HG03175 (cell line): ENCODE measurements at regions not wholly inside any gene's neighbourhood (a gene's known extent, or its start where the extent isn't known, plus 50 kb on each side); places are given as distances from the start of the nearest gene placed in this dataset.

Source experiments
- ATAC-seq: cut with Tn5 transposase; IDR thresholded peaks from one replicate; pipeline ENCODE4 v1.9.1; 2021; ENCODE audit warnings: mild to moderate bottlenecking, moderate library complexity; ENCODE audit not compliant: unreplicated experiment

DNA sequence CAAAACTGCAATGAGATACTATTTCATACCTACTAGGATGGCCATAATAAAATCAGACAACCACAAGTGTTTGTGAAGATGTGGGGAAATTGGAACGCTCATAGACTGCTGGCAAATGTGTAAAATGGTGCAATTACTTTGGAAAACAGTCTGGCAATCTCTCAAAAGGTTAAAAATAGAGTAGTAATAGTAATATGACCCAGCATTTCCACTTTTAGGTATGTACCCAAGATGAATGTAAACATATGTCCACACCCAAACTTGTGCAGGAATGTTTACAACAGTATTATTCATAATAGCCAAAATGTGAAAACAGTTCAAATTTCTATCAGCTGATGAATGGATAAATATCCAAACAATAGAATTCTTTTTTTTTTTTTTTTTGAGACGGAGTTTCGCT is 731.6 kb upstream of the ANKRD30A start:
- no peak for ATAC-seq

DNA sequence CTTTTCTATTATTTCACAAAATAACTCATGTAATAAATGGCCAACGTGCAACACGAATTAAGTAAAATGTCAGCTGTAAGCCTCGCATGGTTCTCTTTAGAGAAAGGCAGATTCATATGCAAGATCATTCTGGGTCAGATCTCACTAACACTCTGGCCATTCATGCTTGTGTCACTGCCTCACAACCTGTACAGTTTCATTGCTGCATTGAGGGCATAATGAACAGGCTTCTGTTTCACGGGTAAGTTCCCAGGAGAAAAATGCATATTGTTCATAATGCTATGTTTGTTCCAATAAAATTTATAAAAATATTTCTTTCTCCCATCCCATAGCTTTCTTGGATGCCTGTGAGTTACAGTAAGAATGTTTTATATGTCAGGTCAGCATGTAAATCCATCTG is 734.0 kb upstream of the ANKRD30A start:
- ATAC-seq, result no peak

DNA sequence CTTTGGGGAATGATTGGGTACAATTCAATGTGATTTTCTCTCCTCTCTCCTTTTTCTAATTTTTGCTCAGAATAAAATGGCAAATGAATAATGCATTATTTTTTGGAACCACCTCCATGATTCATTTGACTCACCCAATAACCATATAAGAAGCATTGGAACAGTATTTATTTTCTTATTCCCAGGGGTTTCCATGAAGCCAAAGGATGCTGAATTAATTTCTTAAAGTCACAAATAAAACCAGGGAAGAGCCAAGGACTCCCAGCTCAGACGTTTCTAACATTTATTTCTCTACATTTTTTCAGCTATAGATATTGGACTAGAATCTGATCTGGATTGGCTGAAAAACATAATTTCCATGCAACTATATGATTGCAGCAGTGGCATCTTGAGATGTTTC is 735.2 kb upstream of the ANKRD30A start:
- ATAC-seq, result no peak

DNA sequence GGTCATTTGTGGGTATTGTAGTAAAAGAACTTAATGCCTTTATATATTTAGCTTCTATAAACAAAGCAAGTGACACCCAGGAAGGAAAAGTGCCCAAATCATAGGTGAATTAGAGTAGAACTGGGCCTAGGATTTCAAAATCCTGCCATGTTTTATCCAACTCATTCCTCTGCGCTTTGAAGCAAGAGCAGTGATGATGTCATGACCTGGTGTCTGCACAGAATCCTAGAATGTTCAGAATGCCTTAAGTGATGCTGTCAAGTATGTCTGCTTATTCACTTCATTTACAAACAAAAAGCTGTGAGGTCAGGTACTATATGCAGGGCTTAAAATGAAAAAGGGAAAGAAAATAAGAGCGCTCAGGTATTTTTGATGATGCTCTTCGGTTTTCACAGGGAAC is 737.2 kb upstream of the ANKRD30A start:
- no peak for ATAC-seq

DNA sequence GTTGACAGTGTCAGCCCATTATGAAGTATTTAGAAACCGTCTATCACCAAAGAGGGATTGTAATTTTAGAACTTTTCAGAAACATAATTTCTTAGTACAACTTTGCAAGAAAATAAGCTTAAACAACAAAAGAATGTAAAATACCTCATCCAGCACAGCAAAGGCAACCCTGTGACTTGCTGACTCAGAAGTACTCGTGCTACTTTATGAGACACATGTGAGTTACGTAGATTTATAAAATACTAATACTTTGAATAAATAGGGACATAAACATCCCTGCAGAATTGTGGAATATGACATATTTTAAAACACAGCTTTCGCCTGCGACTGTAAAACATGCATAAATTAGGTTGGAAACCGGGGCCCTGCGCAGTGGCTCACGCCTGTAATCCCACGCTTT is 739.7 kb upstream of the ANKRD30A start:
- ATAC-seq, result no peak

DNA sequence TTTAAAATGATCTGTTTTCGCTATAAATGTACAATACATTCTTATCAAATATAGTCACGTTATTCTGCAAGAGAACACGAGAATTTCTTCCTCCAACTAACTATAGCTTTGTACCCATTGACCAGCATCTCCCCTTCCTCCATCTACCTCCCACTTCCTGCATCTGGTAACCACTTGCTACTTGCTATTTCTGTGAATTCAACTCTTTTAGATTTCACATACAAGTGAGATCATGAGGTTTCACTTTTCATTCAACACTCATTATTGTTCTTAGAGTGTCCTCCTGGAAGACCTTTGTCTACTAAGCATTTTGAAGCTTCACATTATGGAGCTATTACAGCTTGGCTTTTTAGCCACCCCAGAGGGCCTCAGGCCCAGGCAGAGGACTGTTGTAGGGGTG is 741.3 kb upstream of the FZD8 start:
- ATAC-seq, result no peak

DNA sequence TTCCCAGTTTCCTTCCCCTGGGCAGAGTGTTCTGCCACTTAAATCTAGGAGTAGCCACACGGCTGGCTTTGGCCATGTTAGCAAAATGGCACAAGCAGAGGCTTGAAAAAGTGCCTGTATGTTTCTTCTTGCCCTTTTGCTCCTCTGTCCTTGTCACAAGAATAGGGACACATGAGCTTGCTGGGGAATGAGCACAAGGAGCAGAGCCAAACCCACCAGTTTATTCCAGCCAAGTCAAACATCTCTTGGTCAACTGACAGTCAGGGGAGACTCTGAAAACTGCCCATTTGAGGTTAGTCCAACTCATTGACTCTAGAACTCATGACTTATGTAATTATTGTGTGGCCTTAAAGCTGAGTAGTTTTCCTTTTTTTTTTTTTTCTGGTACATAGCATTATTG is 739.7 kb upstream of the FZD8 start:
- no peak for ATAC-seq

DNA sequence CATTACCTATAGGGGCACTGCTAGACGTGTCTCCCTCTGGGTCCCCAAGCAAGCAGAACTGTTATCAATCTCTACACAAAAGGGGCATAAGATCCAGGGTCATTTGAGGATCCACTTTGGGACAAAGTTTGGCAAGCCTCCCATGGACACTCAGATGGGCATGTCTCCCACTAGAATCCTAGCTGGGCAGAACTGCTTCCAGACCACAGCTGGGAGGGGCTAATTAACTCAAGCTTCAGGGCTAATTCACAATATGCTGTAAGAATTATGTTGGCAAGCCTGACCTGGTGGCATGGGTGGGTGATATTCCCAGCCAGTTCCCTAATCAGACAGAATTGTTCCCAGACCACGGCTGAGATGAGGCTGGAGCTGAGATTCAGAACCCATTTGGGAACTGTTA is 738.4 kb upstream of the FZD8 start:
- no peak for ATAC-seq

DNA sequence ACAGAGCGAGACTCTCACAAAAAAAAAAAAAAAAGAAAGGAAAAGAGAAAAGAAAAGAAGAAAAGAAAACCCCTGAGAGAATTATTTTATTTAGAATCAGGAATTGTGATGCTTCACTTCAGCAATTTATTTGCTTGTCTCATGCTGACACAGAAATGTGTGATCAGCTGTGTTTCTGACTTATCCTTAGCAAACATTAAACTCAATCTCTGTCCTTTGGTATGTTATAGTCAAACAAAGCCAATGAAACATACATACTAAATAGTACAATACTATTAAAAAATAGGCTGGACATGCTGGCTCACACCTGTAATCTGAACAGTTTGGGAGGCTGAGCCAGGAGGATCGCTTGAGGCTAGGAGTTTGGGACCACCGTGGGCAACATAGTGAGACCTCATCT is 733.0 kb upstream of the FZD8 start:
- no peak for ATAC-seq

DNA sequence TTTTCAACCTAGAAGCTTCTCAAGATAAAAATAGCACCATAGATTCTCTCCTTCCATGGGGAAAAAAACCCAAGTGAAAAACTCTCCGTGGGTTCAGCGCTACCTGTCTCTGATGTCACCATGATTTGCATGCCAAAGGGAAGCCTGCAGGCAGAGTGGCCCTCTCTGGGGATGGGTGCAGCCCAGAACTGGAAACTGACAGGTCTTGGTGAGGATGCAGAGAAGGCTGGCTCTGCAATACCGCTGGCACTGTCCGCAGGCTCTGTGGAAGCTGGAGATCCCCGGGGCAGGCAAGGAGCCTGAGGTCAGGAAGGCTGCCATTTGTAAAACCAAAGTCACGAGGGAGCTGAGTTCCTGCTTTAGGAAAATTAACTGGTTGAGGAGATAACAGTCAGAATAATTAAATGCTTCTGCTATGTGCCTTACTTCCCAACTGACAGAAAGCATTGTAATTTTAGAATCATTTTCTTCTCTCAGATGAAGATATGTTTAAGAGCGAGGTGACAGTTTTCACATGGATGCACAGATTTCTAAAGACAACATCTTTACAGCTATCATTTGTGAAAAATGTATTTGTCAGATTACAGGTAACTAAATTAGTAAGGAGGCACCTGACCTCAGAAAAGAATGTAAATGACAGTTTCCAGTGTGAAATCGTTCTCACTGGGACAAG is 731.5 kb upstream of the FZD8 start:
- ATAC-seq, result no peak

DNA sequence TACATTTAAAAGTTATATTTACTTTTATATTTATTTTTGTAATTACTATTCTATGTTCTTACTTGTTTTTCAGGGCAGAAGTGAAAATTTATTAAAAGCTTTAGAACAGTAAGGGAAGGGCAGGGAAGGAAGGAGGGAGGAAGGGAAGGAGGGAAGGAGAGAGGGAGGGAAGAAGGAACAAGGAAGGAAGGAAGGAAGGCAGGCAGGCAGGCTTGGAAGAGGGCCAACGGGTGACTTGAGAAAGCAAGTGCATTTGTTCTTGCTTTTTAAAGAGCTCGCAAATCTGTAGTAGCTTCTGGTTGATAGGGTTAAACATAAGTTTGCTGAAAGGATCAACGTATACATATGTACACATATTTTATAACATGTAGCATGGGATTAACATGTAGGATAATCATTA is 725.3 kb upstream of the FZD8 start:
- no peak for ATAC-seq

DNA sequence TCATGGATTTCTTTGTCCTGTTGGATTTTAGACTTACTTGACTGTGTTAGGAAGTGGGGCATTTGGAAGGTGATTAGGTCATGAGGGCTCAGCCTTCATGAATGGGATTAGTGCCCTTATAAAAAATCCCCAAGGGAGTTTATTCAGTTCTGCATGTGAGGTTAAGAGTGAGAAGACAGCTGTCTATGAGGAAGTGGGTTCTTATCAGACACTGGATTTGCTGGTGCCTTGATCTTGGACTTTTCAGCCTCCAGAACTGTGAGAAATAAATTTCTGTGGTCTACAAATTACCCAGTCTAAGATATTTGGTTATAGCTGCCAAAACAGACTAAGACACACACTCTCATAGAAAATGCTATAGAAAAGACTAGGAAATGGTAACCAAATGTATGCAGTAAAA is 724.7 kb upstream of the FZD8 start:
- ATAC-seq, result no peak

DNA sequence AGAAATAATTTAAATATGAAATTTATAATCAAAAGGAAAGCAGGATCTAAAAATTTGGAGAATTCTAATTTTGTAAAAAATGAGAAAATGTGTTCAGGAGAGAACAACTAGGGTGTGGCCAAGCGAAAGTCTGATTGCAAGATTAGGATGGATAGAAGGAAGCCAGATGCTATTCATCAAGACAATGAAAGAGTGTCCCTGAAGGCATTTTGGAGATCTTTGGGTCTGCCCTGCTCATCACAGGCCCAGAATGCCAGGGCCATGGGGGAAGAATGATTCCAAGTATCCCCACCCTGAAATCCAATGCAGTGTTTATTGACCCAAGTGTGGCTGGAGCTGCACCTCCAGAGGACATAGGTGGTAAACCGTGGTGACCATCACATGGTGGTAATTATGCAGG is 724.0 kb upstream of the FZD8 start:
- no peak for ATAC-seq

DNA sequence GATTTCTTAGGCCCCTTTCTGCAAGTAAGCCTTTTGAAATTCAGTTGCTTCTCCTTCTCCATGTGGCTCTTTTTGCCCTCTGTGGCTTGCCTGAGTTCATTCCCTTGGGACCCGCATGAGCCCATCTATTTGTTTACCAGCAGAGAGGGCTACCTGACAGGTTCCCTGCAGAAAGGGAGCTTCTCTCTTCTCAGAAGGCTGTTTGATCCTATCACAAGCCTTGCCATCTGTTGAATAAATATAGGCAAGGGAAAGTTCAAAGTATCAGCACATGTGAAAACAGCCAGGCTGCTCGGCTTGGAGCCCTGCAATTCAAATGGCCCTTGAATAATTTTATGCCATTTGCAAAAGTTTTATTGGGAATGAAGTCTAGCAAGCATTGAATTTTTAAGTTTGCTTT is 720.2 kb upstream of the FZD8 start:
- ATAC-seq, result no peak

DNA sequence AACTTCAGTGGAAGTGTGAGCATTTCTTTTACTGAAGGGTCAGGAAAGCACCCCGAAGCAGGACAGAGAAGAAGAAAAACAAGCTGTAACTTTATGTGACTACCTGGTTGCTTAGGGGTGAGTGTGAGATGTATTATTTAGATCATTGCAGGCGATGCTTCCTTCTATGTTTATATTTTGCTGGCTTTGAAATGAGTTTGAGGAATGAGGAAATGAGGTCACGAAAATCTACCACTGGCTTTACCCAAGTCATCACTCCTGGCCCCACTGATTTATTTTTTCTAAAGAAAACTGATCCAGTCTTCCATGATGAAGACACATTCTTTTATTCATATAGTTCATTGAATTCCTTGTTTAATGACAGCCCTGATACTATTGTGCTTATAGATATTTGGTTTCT is 716.6 kb upstream of the FZD8 start:
- no peak for ATAC-seq

DNA sequence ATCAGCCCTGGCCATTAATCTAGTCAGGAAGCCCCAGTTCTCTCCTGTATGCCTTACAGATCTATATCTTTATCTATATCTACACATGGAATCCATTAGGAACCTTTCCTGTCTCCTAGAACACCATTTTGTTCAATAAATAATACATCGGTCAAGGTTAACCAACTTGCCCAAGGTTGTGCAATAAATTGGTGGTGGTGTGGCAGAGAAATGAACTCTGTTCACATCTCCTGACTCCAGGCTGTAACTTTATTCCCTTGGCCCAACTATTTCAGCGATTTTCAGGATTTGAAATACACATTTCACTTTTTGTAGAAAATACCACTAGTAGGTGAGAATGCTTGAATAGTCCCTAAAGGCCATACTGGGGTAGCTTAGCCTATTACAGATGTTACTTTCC is 712.5 kb upstream of the FZD8 start:
- ATAC-seq, result no peak

DNA sequence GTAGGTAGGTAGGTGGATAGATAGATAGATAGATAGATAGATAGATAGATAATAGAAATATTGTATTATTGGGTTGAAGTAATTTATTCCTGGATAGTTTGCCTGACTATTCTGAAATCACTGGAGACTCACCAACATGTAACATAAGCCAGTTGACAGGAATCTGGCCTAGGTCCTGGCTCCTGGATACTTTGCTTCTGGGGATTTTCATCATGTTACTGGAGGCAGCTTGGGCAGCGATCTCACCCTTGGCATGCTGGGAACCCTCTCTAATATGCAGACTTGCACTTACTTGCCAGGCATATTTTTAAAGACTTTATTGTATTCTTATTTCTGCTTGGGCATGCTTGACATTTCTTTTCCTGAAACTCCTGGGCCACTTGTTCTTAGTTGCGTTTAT is 709.1 kb upstream of the FZD8 start:
- no peak for ATAC-seq

DNA sequence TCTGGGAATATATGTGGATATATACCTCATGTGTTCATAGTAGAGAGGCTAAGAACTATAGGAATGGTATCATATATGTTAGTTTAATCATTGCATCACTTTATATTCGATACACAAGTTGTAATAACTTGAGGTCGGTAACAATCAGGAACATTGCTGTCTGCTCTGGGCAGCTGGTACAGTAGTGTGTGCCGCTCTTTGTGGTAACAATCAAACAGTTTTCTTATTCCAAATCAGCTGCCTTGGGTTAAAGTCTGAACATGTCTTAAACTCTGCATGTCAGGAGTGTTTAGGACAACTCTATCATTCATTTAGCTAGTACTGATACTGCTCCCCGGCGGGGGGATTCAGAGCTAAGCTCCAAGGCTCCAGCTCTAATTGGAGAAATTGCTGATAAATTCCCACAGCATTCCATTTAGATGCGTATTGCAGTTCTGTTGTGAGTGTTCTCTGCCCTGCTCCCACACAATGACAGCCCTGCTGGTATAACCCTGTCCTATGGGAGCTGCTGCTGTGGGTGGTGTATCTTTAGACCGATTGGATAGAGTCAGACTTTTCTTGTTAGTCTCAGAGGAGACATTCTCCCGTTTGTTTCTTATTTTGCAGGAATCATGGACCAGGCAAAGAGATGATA is 707.5 kb upstream of the FZD8 start:
- no peak for ATAC-seq

DNA sequence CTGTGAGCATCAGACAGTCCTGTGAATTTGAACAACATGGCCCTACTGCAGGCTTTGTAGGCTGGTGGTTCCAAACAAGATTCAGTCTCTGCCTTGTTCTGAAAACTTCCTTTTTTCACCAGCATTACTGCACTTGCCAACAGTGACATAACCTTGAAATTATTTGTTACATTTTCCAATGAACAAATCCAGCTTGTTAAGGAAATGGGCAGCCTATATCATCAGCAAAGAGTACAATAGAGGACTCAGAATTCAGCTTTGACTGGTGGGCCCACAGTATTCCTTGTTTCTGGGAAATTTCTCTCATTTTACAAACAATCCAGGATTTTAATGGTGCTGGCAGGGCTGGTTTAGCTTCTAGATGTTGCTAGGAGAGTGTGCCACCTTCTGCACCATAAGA is 703.7 kb upstream of the FZD8 start:
- ATAC-seq, result no peak

DNA sequence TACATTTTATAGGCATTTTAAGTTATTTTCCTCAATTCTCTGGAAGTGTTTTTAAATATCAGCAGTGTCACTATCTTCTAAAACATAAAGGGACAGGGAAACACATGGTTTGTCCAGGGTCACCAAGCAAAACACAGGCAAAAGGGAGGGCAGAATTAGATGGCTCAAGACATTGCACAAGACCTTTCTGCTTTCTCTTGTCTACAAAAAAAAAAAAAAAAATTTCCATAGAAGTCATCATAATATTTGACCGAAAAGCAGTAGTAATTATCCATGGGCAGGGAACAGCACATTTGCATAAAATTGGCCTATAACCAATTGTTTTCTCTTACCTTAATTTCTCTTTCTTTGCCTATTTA is 703.1 kb upstream of the FZD8 start:
- no peak for ATAC-seq

DNA sequence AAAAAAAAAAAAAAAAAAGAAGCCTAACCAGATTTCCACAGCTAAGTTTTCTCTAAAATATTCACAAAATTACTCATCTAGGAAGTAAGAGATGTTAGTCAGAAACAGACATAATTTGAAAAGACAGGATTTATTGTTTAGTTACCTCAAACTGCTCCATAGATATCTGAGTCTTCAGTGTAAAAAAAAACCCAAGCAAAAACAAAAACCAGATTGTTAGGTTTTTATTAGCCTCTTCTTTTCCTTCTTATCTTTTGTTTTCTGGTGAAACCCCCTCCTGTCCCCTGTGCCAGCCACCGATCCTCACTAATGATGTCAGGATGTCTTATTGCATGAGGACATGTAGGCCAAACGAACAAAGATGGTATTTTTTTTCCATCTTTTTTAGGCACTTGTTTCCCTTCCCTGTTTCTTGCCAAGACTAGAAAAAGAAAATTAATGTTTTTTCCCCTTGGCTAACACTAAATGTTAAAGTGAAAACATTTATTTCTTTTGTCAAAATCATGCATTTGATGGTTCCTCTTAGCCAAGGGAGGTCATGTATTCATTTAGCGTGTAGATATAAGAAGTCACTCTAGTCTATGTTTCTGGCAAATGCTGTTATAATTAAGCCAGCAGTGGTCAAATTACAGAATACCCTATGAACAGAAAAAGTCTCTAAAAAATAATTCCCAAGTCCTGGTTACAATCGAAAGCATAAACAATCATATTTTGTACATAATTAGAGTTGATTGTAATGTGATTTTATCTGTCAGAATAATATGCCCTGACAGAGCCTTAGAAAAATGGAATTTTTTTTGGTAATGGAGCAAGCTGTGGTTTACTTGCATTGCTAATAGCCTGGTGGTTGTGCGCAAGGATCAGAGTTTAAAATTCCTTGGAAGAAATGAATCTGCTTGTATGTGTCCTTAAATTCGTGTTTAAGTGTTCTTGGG is 702.4 kb upstream of the FZD8 start:
- ATAC-seq, result no peak

DNA sequence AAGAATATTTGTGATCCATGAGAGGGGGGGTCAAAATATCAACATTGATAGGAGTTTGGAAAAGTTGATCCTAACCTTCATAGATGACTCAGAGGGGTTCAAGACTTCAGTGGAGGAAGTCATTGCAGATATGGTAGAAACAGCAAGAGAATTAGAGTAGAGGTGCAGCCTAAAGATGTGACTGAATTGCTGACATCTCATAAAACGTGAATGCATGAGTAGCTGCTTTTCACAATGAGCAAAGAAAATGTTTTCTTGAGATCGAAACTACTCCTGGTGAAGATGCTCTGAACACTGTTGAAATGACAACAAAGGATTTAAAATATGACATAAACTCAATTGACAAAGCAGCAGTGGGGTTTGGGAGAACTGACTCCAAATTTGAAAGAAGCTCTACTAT is 700.7 kb upstream of the FZD8 start:
- no peak for ATAC-seq
